GM19467 (cell line): ENCODE measurements at regions not wholly inside any gene's neighbourhood (a gene's known extent, or its start where the extent isn't known, plus 50 kb on each side); places are given as distances from the start of the nearest gene placed in this dataset.

Experiments
- ATAC-seq: cut with Tn5 transposase; IDR thresholded peaks from one replicate; pipeline ENCODE4 v1.9.1; 2021; ENCODE audit warnings: mild to moderate bottlenecking, moderate library complexity; ENCODE audit not compliant: unreplicated experiment

- no peak for ATAC-seq
Measured at GRCh38 chr16:86104537-86105048, 205.6 kb downstream of the IRF8 start.

- no peak for ATAC-seq
Measured at GRCh38 chr16:86107215-86107825, 208.4 kb downstream of the IRF8 start.

GRCh38 chr16:86108062-86108461 is 209.1 kb downstream of the IRF8 start:
- no peak for ATAC-seq

- no peak for ATAC-seq
Measured at GRCh38 chr16:86110134-86110533, 211.2 kb downstream of the IRF8 start.

- ATAC-seq = no peak
Measured at GRCh38 chr16:86110726-86111125, 211.8 kb downstream of the IRF8 start.

GRCh38 chr16:86112178-86112577 is 213.2 kb downstream of the IRF8 start:
- no peak for ATAC-seq

DNA sequence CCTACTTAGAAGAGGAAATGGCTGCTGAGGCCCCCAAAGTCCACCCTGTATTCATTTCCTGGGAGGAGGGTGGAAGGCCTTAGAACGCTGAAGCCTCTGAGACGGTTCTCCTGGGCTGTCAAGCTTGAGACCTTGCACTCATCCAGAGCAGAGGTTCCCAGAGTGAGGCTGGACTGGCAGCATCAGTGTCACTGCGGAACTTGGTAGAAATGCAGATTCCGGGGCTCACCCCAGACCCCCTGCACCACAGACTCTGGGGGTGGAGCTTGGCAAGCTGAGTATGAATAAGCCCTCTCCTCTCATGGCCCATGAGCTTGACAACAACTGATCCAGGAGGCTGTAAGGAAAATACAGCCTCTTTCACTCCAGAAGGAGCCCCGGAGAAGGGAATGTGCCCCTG is 218.3 kb downstream of the IRF8 start:
- no peak for ATAC-seq

- no peak for ATAC-seq
Measured at GRCh38 chr16:86117756-86118155, 218.8 kb downstream of the IRF8 start.

- no peak for ATAC-seq
Measured at GRCh38 chr16:86118467-86119307, 219.7 kb downstream of the IRF8 start.

DNA sequence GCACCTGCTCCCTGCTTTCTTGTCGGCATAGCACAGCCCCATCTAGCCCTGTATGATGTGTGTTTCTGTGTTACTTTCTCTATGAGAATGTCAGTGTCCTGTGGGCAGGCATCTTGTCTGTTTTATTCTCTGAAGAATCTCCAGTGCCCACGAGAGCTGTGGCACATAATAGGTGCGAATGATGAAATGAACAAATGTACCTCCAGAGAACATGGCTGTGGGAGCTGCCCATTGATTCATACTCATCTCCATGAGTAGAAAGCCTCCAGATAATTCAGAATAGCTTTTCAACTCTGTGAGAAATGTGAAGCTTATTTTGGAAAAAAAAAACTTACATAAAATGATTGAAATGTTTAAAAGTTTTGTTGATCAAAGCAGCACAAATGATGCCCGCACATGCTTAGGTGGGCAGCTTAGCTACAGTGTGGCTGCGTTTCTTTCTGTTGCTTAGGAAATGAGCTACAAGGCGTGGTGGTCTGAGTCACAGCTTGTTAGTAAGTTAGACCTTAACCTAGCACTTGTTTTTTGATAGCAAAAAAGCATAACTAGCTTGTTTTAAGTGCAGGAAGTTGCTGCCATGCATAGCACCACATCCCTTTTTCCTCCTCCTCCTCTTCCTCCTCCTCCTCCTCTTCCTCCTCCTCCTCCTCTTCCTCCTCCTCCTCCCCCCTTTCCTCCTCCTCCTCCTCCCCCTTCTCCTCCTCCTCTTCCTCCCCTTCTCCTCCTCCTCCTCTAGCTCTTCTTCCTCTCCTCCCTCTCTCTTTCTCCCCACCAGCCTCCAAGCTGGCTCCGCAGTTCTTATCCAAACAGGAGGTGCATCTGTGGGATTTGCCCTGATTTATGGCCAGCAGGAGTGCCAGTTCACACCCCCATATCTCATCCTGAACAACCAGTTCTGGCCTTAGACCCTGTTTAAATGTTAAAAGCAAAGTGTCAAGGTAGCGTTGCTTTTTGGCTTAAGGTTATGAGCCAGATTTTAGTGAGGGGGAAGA is 221.5 kb downstream of the IRF8 start:
- ATAC-seq = no peak

- ATAC-seq = no peak
Measured at GRCh38 chr16:86121374-86122010, 222.5 kb downstream of the IRF8 start.

DNA sequence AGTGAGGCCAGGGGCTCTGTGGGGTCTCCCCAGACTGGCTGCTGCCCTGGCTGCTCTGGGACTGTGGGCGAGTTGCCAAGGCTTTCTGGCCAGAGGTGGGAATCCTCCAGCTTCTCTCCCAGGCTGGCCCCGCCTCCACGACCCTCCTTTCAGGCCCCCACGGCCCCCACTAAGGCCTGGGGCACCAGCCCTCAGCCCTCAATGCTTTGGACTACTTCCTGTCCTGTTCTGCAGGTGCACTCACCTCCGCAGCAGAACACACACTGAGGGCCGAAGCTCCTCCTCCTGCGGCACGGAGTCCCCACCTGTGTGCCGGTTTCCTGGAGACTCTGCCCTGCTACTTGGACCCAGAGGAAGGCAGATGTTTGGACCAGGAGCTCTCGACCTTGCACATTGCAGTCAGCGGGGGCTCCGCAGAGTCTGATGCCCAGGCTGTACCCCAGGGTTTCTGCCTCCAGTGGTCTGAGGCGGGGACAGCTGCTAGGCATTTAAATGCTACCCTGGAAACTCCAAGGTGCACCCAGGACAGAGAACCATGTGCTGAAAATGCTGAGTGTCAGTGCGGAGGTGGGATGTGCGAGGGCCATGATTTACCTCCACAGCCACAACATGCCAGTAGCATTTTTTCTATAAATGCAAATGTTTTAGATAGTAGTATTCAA is 223.8 kb downstream of the IRF8 start:
- no peak for ATAC-seq

DNA sequence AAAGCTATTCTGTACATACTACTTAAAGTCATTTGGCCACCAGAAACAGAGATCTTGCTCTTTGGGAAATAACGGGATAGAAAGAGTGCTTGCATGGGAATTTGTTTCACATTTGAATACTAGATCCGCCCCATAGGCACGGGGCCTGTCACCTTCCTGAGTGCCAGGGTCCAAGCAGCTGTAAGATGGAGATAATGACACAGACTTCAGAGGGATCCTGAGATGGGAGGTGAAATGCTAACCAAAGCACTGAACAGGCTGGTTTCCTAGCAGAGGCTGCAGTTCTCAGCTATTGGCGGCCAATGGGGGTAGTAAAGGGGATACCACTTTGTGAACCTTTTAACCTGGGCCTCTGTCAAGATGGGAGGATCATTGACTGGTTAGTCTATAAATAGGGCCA is 225.4 kb downstream of the IRF8 start:
- no peak for ATAC-seq

DNA sequence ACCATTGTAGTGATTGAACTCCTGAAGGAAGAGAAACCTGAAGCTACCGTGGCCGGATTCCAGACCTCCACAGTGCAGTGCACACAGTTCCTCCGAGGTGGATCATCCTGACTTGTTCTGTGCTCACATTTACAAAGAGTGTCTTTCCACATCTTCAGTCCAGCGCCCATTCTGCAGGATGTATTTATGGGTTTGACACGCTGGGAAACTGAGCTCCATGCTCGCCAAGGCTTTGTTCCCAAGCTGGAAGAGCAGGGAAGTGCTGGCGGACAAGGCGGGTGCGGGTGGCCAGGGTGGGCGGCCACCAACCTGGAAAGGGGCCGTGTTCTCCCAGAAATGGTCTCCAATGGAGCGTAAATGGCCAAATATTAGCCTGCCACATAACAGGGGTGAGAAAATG is 227.9 kb downstream of the IRF8 start:
- no peak for ATAC-seq

GRCh38 chr16:86127366-86127765 is 228.4 kb downstream of the IRF8 start:
- ATAC-seq = no peak

- ATAC-seq = no peak
Measured at GRCh38 chr16:86128246-86128645, 229.3 kb downstream of the IRF8 start.

DNA sequence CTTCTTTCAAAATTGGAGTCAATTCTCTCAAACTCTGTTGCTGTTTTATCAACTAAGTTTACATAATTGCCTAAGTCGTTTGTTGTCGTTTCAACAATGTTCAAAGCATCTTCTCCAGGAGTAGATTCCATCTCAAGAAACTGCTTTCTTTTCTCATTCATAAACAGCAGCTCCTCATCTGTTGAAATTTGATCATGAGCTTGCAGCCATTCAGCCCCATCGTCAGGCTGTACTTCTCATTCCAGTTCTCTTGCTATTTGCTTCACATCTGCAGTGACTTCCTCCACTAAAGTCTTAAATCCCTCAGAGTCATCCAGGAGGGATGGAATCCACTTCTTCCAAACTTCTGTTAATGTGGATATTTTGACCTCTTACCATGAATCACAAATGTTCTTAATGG is 230.6 kb downstream of the IRF8 start:
- ATAC-seq = no peak

DNA sequence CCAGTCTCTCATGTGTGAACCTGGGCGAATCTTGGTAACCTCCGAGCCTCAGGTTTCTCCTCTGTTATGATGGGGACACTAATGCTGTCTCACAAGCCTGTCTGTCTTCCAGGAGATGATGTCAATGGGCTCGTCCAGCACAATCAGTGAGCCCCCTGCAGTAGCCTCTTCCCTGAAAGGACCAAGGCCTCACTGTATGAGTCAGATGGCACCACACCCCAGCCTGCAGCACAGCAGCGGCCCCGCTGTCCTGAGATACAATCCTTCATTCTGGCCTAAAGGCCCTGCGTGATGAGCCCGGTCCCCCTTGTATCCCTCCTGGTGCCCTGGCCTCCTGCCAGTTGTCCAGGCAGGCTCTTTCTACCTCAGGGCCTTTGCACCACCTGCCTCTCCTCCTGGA is 234.4 kb downstream of the IRF8 start:
- ATAC-seq = no peak

- no peak for ATAC-seq
Measured at GRCh38 chr16:86133847-86134375, 234.9 kb downstream of the IRF8 start.
